HAP-1 (cell line): ENCODE measurements at regions not wholly inside any gene's neighbourhood (a gene's known extent, or its start where the extent isn't known, plus 50 kb on each side); places are given as distances from the start of the nearest gene placed in this dataset.

Source experiments
- DNase-seq, 2 experiments: peaks; one replicate each; pipeline ENCODE4 v3.0.0-alpha.2; 2016 to 2020; ENCODE audit warnings: low spot score in 2 of 2
- H3K27me3 ChIP-seq: fragments of 250-450 bp; sonication (Bioruptor Pico); 2 replicates; pipeline ENCODE4 v1.5.1; 2020; ENCODE audit warnings: low read depth, mild to moderate bottlenecking, moderate library complexity
- H3K36me3 ChIP-seq: fragments of 250-450 bp; sonication (Bioruptor Pico); replicated peaks from 2 replicates; pipeline ENCODE4 v1.5.1; 2020; ENCODE audit warnings: mild to moderate bottlenecking
- H3K4me1 ChIP-seq: fragments of 250-450 bp; sonication (Bioruptor Pico); 2 replicates; pipeline ENCODE4 v1.5.1; 2020; ENCODE audit warnings: mild to moderate bottlenecking
- H3K4me3 ChIP-seq: fragments of 250-450 bp; sonication (Bioruptor Pico); 2 replicates; pipeline ENCODE4 v1.5.1; 2020; ENCODE audit warnings: mild to moderate bottlenecking, moderate library complexity
- H3K9me3 ChIP-seq: fragments of 250-450 bp; sonication (Bioruptor Pico); 2 replicates; pipeline ENCODE4 v1.5.1; 2020; ENCODE audit warnings: mild to moderate bottlenecking, moderate library complexity
- in situ Hi-C: fragments of 300-500 bp; cut with MboI; formaldehyde crosslinking; loops from 3 replicates; pipeline ENCODE4 v1.14.3; 2020; ENCODE audit warnings: low sequenced_read_pairs, inconsistent platforms, mixed read lengths

GRCh38 chr7:138289864-138290263 lies 170.2 kb upstream of the TRIM24 start:
- peaks cover 15% of the 10 kb centered on the region for H3K4me1 ChIP-seq
- no peak overlapping the region for H3K4me3 ChIP-seq
- peaks cover 6% of the 10 kb centered on the region for H3K9me3 ChIP-seq
- in situ Hi-C loops, result no loop called here
- no peaks in the 10 kb centered on the region for H3K27me3 ChIP-seq
- DNase-seq, result no peak
- H3K36me3 ChIP-seq, result no peaks in the 10 kb centered on the region

- no peak for DNase-seq
- Histone ChIP-seq H3K4me1 (peaks cover 7% of the 10 kb centered on the region; the same call in 1 of the 2 replicates), H3K9me3 (peaks cover 6% of the 10 kb centered on the region), H3K27me3 (no peaks in the 10 kb centered on the region), H3K4me3 (no peak overlapping the region), H3K36me3 (no peaks in the 10 kb centered on the region)
- in situ Hi-C loops, result no loop called here
Measured at GRCh38 chr7:138292951-138293350, 167.1 kb upstream of the TRIM24 start.

GRCh38 chr7:138295049-138295637 lies 164.9 kb upstream of the TRIM24 start:
- no peaks in the 10 kb centered on the region for H3K27me3 ChIP-seq
- DNase-seq, result no peak
- in situ Hi-C loops, result no loop called here

GRCh38 chr7:138297526-138297925 lies 162.5 kb upstream of the TRIM24 start:
- no peaks in the 10 kb centered on the region for H3K9me3 ChIP-seq
- in situ Hi-C loops, result no loop called here
- no peak overlapping the region for H3K4me3 ChIP-seq
- H3K36me3 ChIP-seq, result no peaks in the 10 kb centered on the region
- H3K27me3 ChIP-seq, result no peaks in the 10 kb centered on the region
- no peak for DNase-seq
- peaks cover 15% of the 10 kb centered on the region for H3K4me1 ChIP-seq

More at GRCh38 chr7:138295049-138295637, 164.9 kb upstream of the TRIM24 start:
- Histone ChIP-seq H3K36me3 (no peaks in the 10 kb centered on the region), H3K9me3 (no peaks in the 10 kb centered on the region), H3K4me1 (peaks cover 15% of the 10 kb centered on the region), H3K4me3 (no peak overlapping the region)

- Histone ChIP-seq H3K27me3 (no peaks in the 10 kb centered on the region), H3K9me3 (0 out of 2 replicates have a peak, but pooled peaks cover 3% of the 10 kb centered on the region), H3K4me1 (peaks cover 15% of the 10 kb centered on the region), H3K4me3 (no peak overlapping the region), H3K36me3 (no peaks in the 10 kb centered on the region)
- in situ Hi-C loops, result no loop called here
- DNase-seq, result peak in 1 of 2 experiments; percentile 19
Measured at GRCh38 chr7:138299066-138299465, 161.0 kb upstream of the TRIM24 start.

- Histone ChIP-seq H3K27me3 (no peaks in the 10 kb centered on the region), H3K4me3 (no peak overlapping the region), H3K36me3 (no peaks in the 10 kb centered on the region), H3K4me1 (peaks cover 16% of the 10 kb centered on the region), H3K9me3 (peaks cover 5% of the 10 kb centered on the region; the same call in 1 of the 2 replicates)
- in situ Hi-C loops, result no loop called here
- no peak for DNase-seq
Measured at GRCh38 chr7:138303230-138304070, 156.6 kb upstream of the TRIM24 start.

- DNase-seq, result no peak
- Histone ChIP-seq H3K27me3 (no peaks in the 10 kb centered on the region), H3K4me1 (peaks cover 15% of the 10 kb centered on the region), H3K9me3 (peaks cover 5% of the 10 kb centered on the region; the same call in 1 of the 2 replicates), H3K4me3 (no peak overlapping the region), H3K36me3 (no peaks in the 10 kb centered on the region)
- in situ Hi-C loops, result no loop called here
Measured at GRCh38 chr7:138304071-138304320, 156.1 kb upstream of the TRIM24 start.

GRCh38 chr7:138307633-138308032 lies 152.4 kb upstream of the TRIM24 start:
- DNase-seq, result no peak
- no peaks in the 10 kb centered on the region for H3K27me3 ChIP-seq
- in situ Hi-C loops, result no loop called here
- H3K9me3 ChIP-seq, result peaks cover 5% of the 10 kb centered on the region; the same call in 1 of the 2 replicates
- H3K4me3 ChIP-seq, result no peak overlapping the region
- H3K4me1 ChIP-seq, result peaks cover 8% of the 10 kb centered on the region
- no peaks in the 10 kb centered on the region for H3K36me3 ChIP-seq

- H3K4me1 ChIP-seq, result peaks cover 8% of the 10 kb centered on the region
- in situ Hi-C loops, result no loop called here
- H3K36me3 ChIP-seq, result no peaks in the 10 kb centered on the region
- peaks cover 5% of the 10 kb centered on the region; the same call in 1 of the 2 replicates for H3K9me3 ChIP-seq
- no peaks in the 10 kb centered on the region for H3K27me3 ChIP-seq
- H3K4me3 ChIP-seq, result no peak overlapping the region
- DNase-seq, result no peak
Measured at GRCh38 chr7:138308136-138308535, 151.9 kb upstream of the TRIM24 start.

- no peaks in the 10 kb centered on the region for H3K36me3 ChIP-seq
- H3K9me3 ChIP-seq, result peaks cover 2% of the 10 kb centered on the region; the same call in 1 of the 2 replicates
- no peak overlapping the region for H3K4me3 ChIP-seq
- H3K4me1 ChIP-seq, result peaks cover 8% of the 10 kb centered on the region
- no peak for DNase-seq
- no peaks in the 10 kb centered on the region for H3K27me3 ChIP-seq
- in situ Hi-C loops, result no loop called here
Measured at GRCh38 chr7:138309186-138309585, 150.9 kb upstream of the TRIM24 start.

- Histone ChIP-seq H3K27me3 (no peaks in the 10 kb centered on the region), H3K9me3 (no peaks in the 10 kb centered on the region), H3K4me3 (no peak overlapping the region), H3K36me3 (no peaks in the 10 kb centered on the region), H3K4me1 (no peaks in the 10 kb centered on the region; the same call in 1 of the 2 replicates)
- DNase-seq, result no peak
- in situ Hi-C loops, result no loop called here
Measured at GRCh38 chr7:138313829-138314178, 146.3 kb upstream of the TRIM24 start.

- Histone ChIP-seq H3K27me3 (no peaks in the 10 kb centered on the region), H3K36me3 (no peaks in the 10 kb centered on the region), H3K4me3 (no peak overlapping the region), H3K9me3 (no peaks in the 10 kb centered on the region), H3K4me1 (no peaks in the 10 kb centered on the region; the same call in 1 of the 2 replicates)
- DNase-seq, result no peak
- in situ Hi-C loops, result no loop called here
Measured at GRCh38 chr7:138316421-138317043, 143.5 kb upstream of the TRIM24 start.

GRCh38 chr7:138317044-138317596 lies 142.9 kb upstream of the TRIM24 start:
- in situ Hi-C loops, result no loop called here
- no peaks in the 10 kb centered on the region for H3K27me3 ChIP-seq
- no peaks in the 10 kb centered on the region; the same call in 1 of the 2 replicates for H3K4me1 ChIP-seq
- no peak for DNase-seq
- no peaks in the 10 kb centered on the region for H3K9me3 ChIP-seq
- H3K36me3 ChIP-seq, result no peaks in the 10 kb centered on the region
- H3K4me3 ChIP-seq, result no peak overlapping the region

GRCh38 chr7:138324941-138325340 lies 135.1 kb upstream of the TRIM24 start:
- H3K4me3 ChIP-seq, result no peak overlapping the region
- in situ Hi-C loops, result no loop called here
- no peaks in the 10 kb centered on the region for H3K36me3 ChIP-seq
- H3K9me3 ChIP-seq, result peaks cover 11% of the 10 kb centered on the region
- no peak for DNase-seq
- H3K4me1 ChIP-seq, result no peaks in the 10 kb centered on the region
- H3K27me3 ChIP-seq, result no peaks in the 10 kb centered on the region
